ENCODE measurements at regions not wholly inside any gene's neighbourhood (a gene's known extent, or its start where the extent isn't known, plus 50 kb on each side); places are given as distances from the start of the nearest gene placed in this dataset.

GRCh38 chr12:69064734-69065443, 131.9 kb upstream of the CPM start:
- DNase-seq, result no peak

- DNase-seq, result no peak
Measured at GRCh38 chr12:69065775-69066174, 132.8 kb upstream of the CPM start.

GRCh38 chr12:69066492-69067373, 133.8 kb upstream of the CPM start:
- DNase-seq, result no peak

- DNase-seq, result no peak
Measured at GRCh38 chr12:69067713-69068112, 134.7 kb upstream of the CPM start.

GRCh38 chr12:69068448-69068847, 135.5 kb upstream of the CPM start:
- no peak for DNase-seq

GRCh38 chr12:69069479-69069878, 136.5 kb upstream of the CPM start:
- DNase-seq, result no peak

GRCh38 chr12:69070319-69071090, 137.5 kb upstream of the CPM start:
- DNase-seq, result peak; percentile 43

GRCh38 chr12:69071091-69071370, 138.1 kb upstream of the CPM start:
- DNase-seq, result no peak

GRCh38 chr12:69073035-69073434, 140.1 kb upstream of the CPM start:
- DNase-seq, result no peak

GRCh38 chr12:69074556-69075349, 141.8 kb upstream of the CPM start:
- DNase-seq, result no peak

GRCh38 chr12:69083689-69084088, 150.7 kb upstream of the CPM start:
- DNase-seq, result no peak

- no peak for DNase-seq
Measured at GRCh38 chr12:69084816-69085378, 151.9 kb upstream of the CPM start.

- DNase-seq, result no peak
Measured at GRCh38 chr12:69085852-69086251, 152.9 kb upstream of the CPM start.

GRCh38 chr12:69087986-69088385, 151.4 kb upstream of the CPSF6 start:
- DNase-seq, result no peak

GRCh38 chr12:69090722-69091121, 148.6 kb upstream of the CPSF6 start:
- no peak for DNase-seq

GRCh38 chr12:69091442-69092017, 147.8 kb upstream of the CPSF6 start:
- no peak for DNase-seq

- no peak for DNase-seq
Measured at GRCh38 chr12:69092137-69092536, 147.2 kb upstream of the CPSF6 start.

GRCh38 chr12:69094606-69095216, 144.7 kb upstream of the CPSF6 start:
- DNase-seq, result no peak

GRCh38 chr12:69095765-69096477, 143.4 kb upstream of the CPSF6 start:
- DNase-seq, result no peak

GRCh38 chr12:69096669-69097335, 142.6 kb upstream of the CPSF6 start:
- DNase-seq, result no peak
